GM23338 (cell line): ENCODE measurements at regions not wholly inside any gene's neighbourhood (a gene's known extent, or its start where the extent isn't known, plus 50 kb on each side); places are given as distances from the start of the nearest gene placed in this dataset.

ENCODE experiments used
- CREB1 ChIP-seq: fragments of 250-450 bp; sonication (Bioruptor Pico); IDR thresholded peaks from 2 replicates; pipeline ENCODE4 v1.5.0; 2020; ENCODE audit warnings: low read depth, mild to moderate bottlenecking, moderate library complexity
- ETS1 ChIP-seq: IDR thresholded peaks from 2 replicates; pipeline ENCODE4 v1.6.1; 2016; ENCODE audit warnings: antibody characterized with exemption
- EZH2 ChIP-seq: fragments of 200-600 bp; sonication (generic); IDR thresholded peaks from one replicate; pipeline ENCODE4 v1.8.0; 2017; ENCODE audit warnings: antibody characterized with exemption, mild to moderate bottlenecking, low read depth; ENCODE audit not compliant: unreplicated experiment
- EZH2phosphoT487 ChIP-seq: fragments of 200-600 bp; sonication (generic); IDR thresholded peaks from one replicate; pipeline ENCODE4 v1.8.1; 2018; ENCODE audit warnings: antibody characterized with exemption; ENCODE audit not compliant: unreplicated experiment
- JUNB ChIP-seq: IDR thresholded peaks from one replicate; pipeline ENCODE4 v1.6.1; 2016; ENCODE audit warnings: antibody characterized with exemption; ENCODE audit not compliant: unreplicated experiment
- NANOG ChIP-seq: IDR thresholded peaks from 2 replicates; pipeline ENCODE4 v1.6.1; 2016; ENCODE audit warnings: antibody characterized with exemption, borderline replicate concordance
- POLR2AphosphoS5 ChIP-seq: IDR thresholded peaks from 2 replicates; pipeline ENCODE4 v1.6.1; 2016; ENCODE audit warnings: antibody characterized with exemption, low read depth
- REST ChIP-seq: IDR thresholded peaks from one replicate; pipeline ENCODE4 v1.6.1; 2018; ENCODE audit warnings: antibody characterized with exemption; ENCODE audit not compliant: unreplicated experiment
- ZNF331 ChIP-seq: fragments of 250-450 bp; sonication (Bioruptor Pico); IDR thresholded peaks from 2 replicates; pipeline ENCODE4 v1.5.0; 2020; ENCODE audit warnings: low read depth, mild to moderate bottlenecking, moderate library complexity
- TF ChIP-seq, protein P1 (sequence below), 2 experiments: fragments of 200-600 bp in 1 of 2; sonication (generic) in 1 of 2; conservative IDR thresholded peaks; 2 replicates each; pipeline versions ENCODE4 v1.5.1 to v1.6.1; 2016 to 2017; ENCODE audit warnings: antibody characterized with exemption in 2 of 2, low read depth in 2 of 2, mild to moderate bottlenecking in 2 of 2, moderate library complexity in 1 of 2

DNA sequence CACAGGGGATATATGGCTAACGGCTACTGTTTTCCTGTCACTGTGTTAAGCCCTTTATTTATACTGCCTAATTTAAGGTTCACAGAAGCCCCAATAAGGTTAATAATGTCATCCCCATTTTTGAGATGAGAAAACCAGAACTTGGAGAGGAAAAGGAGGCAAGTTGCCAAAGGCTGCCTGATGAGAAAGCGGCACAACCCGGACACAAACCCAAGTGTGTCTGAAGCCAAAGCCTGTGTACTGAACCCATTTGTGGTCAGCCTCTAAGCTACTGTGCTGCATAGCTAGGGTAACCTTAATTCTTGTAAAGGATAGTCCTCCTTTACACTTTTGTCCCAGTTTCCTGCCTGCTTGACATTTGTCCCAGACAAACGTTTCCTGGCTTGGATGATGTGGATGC, 954.7 kb upstream of the FANCL start:
- TF ChIP-seq EZH2phosphoT487 = no peak
- TF ChIP-seq, protein P1, sequence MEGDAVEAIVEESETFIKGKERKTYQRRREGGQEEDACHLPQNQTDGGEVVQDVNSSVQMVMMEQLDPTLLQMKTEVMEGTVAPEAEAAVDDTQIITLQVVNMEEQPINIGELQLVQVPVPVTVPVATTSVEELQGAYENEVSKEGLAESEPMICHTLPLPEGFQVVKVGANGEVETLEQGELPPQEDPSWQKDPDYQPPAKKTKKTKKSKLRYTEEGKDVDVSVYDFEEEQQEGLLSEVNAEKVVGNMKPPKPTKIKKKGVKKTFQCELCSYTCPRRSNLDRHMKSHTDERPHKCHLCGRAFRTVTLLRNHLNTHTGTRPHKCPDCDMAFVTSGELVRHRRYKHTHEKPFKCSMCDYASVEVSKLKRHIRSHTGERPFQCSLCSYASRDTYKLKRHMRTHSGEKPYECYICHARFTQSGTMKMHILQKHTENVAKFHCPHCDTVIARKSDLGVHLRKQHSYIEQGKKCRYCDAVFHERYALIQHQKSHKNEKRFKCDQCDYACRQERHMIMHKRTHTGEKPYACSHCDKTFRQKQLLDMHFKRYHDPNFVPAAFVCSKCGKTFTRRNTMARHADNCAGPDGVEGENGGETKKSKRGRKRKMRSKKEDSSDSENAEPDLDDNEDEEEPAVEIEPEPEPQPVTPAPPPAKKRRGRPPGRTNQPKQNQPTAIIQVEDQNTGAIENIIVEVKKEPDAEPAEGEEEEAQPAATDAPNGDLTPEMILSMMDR (conservative IDR thresholded peaks at IDR 0.05; ENCODE audit: low read depth in 2 of 2) = no peak
- no peak for TF ChIP-seq JUNB
- no peak for TF ChIP-seq CREB1 (CRISPR knock-in tag)
- TF ChIP-seq REST = no peak
- no peak for TF ChIP-seq POLR2AphosphoS5
- no peak for TF ChIP-seq EZH2
- TF ChIP-seq NANOG = no peak
- TF ChIP-seq ZNF331 (CRISPR knock-in tag) = no peak
- no peak for TF ChIP-seq ETS1
